T47D (cell line): ENCODE measurements at regions not wholly inside any gene's neighbourhood (a gene's known extent, or its start where the extent isn't known, plus 50 kb on each side); places are given as distances from the start of the nearest gene placed in this dataset.
"Not testable (repeated sequence)": the region's sequence is repeated elsewhere in the genome, so short reads cannot be mapped to it uniquely, and the experiment has no call there.

Source experiments
- DNase-seq, 2 experiments: peaks; one replicate each; pipeline versions ENCODE4 v3.0.0 to v3.0.0-alpha.2; 2011 to 2012; ENCODE audit warnings: low read depth in 1 of 2, low spot score in 1 of 2
- JUND ChIP-seq: IDR thresholded peaks from 2 replicates; pipeline ENCODE4 v1.6.1; 2012; ENCODE audit warnings: low read depth
- in situ Hi-C: cut with HindIII; loops from 2 replicates; pipeline ENCODE4 v1.10.0; 2016; ENCODE audit warnings: low sequenced_read_pairs, low pct_unique_long_range_greater_than_20kb

GRCh38 chr3:64449026-64449425, 223.8 kb upstream of the PRICKLE2 start:
- no peak for TF ChIP-seq JUND
- no peak for DNase-seq
- in situ Hi-C loops: no loop called here

- DNase-seq: no peak
- in situ Hi-C loops: no loop called here
- TF ChIP-seq JUND: no peak
These were observed 220.7 kb upstream of the PRICKLE2 start for GRCh38 chr3:64445944-64446300.

DNA sequence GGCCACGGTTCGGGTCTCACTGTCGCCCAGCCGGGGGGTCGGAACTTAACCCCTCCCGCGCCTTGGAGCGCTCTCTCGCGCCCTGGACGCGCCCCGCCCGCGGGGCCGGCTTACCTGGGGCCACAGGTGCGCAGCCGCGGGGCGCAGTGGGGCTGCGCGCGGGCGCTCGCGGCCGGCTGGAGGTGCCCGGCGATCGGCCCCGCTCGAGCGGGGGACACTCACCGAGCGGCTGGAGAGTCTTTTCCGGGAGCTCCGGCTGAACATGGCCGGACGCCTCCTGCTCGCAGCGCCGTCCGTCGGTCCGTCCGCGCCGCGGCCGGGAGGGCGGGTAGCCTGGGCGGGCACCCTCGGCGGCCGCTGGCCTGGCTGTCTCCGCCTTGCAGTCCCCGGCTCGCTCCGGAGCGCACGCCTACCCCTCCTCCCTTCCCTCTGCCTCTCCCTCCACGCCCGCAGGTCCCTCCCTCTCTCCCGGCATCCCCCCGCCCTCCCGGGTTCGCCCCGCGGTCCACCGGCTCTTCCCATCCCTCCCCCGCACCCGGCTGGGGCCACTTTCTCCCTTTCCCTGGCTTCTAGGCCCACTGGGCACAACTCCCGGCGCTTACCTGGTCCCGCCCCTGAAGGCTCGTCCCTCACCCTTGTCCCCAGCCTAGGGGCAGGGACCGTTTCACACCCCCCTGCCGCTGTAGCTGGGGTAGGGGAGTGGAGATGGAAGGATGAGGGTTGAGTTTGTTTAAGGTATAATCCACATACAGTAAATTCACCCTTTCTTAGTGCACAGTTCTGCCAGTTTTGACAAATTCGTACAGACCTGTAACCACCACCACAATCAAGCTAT, 220.1 kb upstream of the PRICKLE2 start:
- DNase-seq: peak; percentile 25 to 42

GRCh38 chr3:64444490-64445108, 219.3 kb upstream of the PRICKLE2 start:
- TF ChIP-seq JUND: no peak
- in situ Hi-C loops: no loop called here
- DNase-seq: no peak

More for the DNA sequence above, 220.1 kb upstream of the PRICKLE2 start:
- TF ChIP-seq JUND: no peak
- in situ Hi-C loops: no loop called here

- no peak for DNase-seq
- TF ChIP-seq JUND: no peak
- in situ Hi-C loops: no loop called here
These were observed 218.5 kb upstream of the PRICKLE2 start for GRCh38 chr3:64443546-64444381.

GRCh38 chr3:64441861-64442260, 216.6 kb upstream of the PRICKLE2 start:
- no peak for DNase-seq
- in situ Hi-C loops: no loop called here
- no peak for TF ChIP-seq JUND

GRCh38 chr3:64440498-64440897, 215.2 kb upstream of the PRICKLE2 start:
- in situ Hi-C loops: no loop called here
- peak in 1 of 2 experiments; percentile 43 for DNase-seq
- TF ChIP-seq JUND: no peak

DNA sequence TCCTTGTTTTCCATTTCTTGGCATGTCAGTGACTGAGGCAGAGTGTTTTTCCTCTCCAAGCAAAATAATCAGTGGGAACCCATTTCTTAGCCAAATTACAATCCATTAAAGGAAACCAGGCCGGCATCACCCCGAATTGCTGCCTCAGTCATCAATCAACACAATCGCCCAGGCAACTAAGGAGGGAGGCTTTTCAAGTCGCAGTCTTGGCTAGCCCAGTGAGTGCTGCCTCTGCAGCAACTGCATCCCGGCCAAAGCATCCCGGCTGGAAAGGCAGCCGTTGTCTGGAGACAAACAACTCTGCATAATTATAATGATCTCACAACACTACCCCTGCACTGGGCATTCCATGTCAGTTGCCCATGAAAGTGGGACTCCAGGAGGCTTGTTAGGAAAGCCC, 213.5 kb upstream of the PRICKLE2 start:
- no peak for DNase-seq
- in situ Hi-C loops: no loop called here

DNA sequence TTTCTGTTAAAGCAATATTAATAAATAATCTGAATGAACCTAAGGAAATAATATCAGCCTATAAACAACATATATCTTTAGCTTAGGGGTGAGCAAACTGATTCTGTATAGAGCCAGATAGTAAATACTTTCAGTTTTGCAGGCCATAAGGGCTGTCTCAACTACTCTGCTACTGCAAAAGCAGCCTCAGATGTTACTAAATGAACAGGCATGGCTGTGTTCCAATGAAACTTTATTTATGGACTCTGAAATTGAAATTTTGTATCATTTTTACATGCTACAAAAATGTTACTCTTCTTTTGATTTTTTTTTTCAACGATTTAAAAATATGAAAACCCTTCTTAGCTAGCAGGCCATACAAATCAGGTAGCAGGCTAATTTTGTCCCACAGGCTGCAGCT, 212.8 kb upstream of the PRICKLE2 start:
- no peak for DNase-seq
- no peak for TF ChIP-seq JUND
- in situ Hi-C loops: no loop called here

More for the DNA sequence above, 213.5 kb upstream of the PRICKLE2 start:
- TF ChIP-seq JUND: no peak

DNA sequence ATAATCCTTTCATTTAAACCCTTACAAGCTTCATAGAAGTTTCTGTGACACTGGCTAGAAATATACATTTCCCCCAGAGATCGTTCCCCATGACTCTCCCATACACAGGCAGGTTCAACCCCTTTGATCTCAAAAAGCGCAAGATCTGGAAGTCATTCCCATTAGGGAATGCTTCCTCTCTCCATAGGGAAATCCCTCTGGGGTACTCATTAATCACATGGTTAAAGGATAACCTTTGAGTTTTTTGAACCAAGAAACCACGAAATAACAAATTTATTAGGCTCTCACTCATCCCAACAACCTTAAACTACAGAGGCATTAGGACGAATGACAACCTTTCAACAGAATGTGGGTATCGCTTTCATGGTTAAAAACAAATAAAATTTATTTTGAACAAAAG, 211.9 kb upstream of the PRICKLE2 start:
- TF ChIP-seq JUND: no peak
- in situ Hi-C loops: no loop called here
- DNase-seq: no peak

- in situ Hi-C loops, DNase-seq: not testable (repeated sequence)
These were observed 209.8 kb upstream of the PRICKLE2 start for GRCh38 chr3:64435023-64435422.

GRCh38 chr3:64432870-64433269, 207.6 kb upstream of the PRICKLE2 start:
- DNase-seq: no peak
- in situ Hi-C loops: no loop called here
- no peak for TF ChIP-seq JUND
